IMR-90 (cell line): ENCODE measurements at regions not wholly inside any gene's neighbourhood (a gene's known extent, or its start where the extent isn't known, plus 50 kb on each side); places are given as distances from the start of the nearest gene placed in this dataset.

Source experiments
- ATAC-seq: fragments of 200-7000 bp; cut with Tn5 transposase; 2 replicates; pipeline ENCODE4 v1.9.1; 2020; ENCODE audit warnings: low read depth, mild to moderate bottlenecking, moderate library complexity
- BruUV-seq: library from RNA; stranded (reverse); fragments of 400-500 nt; replicated peaks from 2 replicates; lab custom pipeline; 2021; lab: Mats Ljungman, UMichigan
- CTCF ChIA-PET: fragments of 300-600 bp; formaldehyde crosslinking; extraction: SDS; loops from one replicate; lab custom pipeline; 2021; ENCODE audit warnings: antibody characterized with exemption; lab: Yijun Ruan, JAX
- POLR2A ChIA-PET: fragments of 300-600 bp; sonication (Branson Sonifier 250); formaldehyde crosslinking; loops from one replicate; lab custom pipeline; 2022; ENCODE audit warnings: antibody characterized with exemption; ENCODE audit not compliant: unreplicated experiment; lab: Charles Lee
- DNase-seq: peaks from one replicate; pipeline ENCODE4 v3.0.0; 2013
- H2AFZ ChIP-seq: replicated peaks from 2 replicates; pipeline ENCODE3; 2013; ENCODE audit warnings: low read length, mild to moderate bottlenecking; ENCODE audit not compliant: poor library complexity
- H2AK5ac ChIP-seq: 2 replicates; pipeline ENCODE4 v1.6.1; 2013; ENCODE audit warnings: low read depth, low read length, inconsistent platforms
- H2AK9ac ChIP-seq: replicated peaks from 2 replicates; pipeline ENCODE3; 2013; ENCODE audit warnings: mild to moderate bottlenecking, low read depth, low read length, moderate library complexity; ENCODE audit not compliant: poor library complexity
- H2BK120ac ChIP-seq: 2 replicates; pipeline ENCODE4 v1.6.1; 2013; ENCODE audit warnings: low read depth, low read length, inconsistent platforms
- H2BK15ac ChIP-seq: 3 replicates; pipeline ENCODE4 v1.6.1; 2013; ENCODE audit warnings: low read depth, low read length, inconsistent platforms
- H2BK20ac ChIP-seq: 2 replicates; pipeline ENCODE4 v1.6.1; 2013; ENCODE audit warnings: low read depth, mild to moderate bottlenecking, inconsistent platforms, low read length, moderate library complexity
- H2BK5ac ChIP-seq: 2 replicates; pipeline ENCODE4 v1.6.1; 2013; ENCODE audit warnings: mild to moderate bottlenecking, low read depth, low read length, inconsistent platforms; ENCODE audit not compliant: poor library complexity, severe bottlenecking
- H3K14ac ChIP-seq: replicated peaks from 2 replicates; pipeline ENCODE4 v1.6.1; 2013; ENCODE audit warnings: low read depth, low read length, inconsistent platforms
- H3K18ac ChIP-seq: 2 replicates; pipeline ENCODE4 v1.6.1; 2013; ENCODE audit warnings: low read depth, low read length, control low read depth
- H3K23ac ChIP-seq: 2 replicates; pipeline ENCODE4 v1.6.1; 2013; ENCODE audit warnings: low read depth, low read length, inconsistent platforms
- H3K27ac ChIP-seq: 2 replicates; pipeline ENCODE4 v1.5.1; 2013; ENCODE audit warnings: mild to moderate bottlenecking, control low read depth, low read length; ENCODE audit not compliant: insufficient read depth
- H3K27me3 ChIP-seq: 2 replicates; pipeline ENCODE4 v1.6.1; 2013; ENCODE audit warnings: low read length; ENCODE audit not compliant: control insufficient read depth, insufficient read depth
- H3K36me3 ChIP-seq: 2 replicates; pipeline ENCODE4 v1.6.1; 2013; ENCODE audit warnings: low read length, mixed read lengths; ENCODE audit not compliant: control insufficient read depth, insufficient read depth
- H3K4ac ChIP-seq: 2 replicates; pipeline ENCODE4 v1.6.1; 2013; ENCODE audit warnings: low read depth, low read length, inconsistent platforms
- H3K4me1 ChIP-seq: 2 replicates; pipeline ENCODE4 v1.6.1; 2013; ENCODE audit warnings: low read length, mixed read lengths; ENCODE audit not compliant: control insufficient read depth, insufficient read depth
- H3K4me2 ChIP-seq: 2 replicates; pipeline ENCODE4 v1.6.1; 2013; ENCODE audit warnings: low read depth, mild to moderate bottlenecking, control low read depth, low read length, moderate library complexity
- H3K4me3 ChIP-seq: 2 replicates; pipeline ENCODE4 v1.5.1; 2013; ENCODE audit warnings: low read depth, mild to moderate bottlenecking, control low read depth, low read length, moderate library complexity; ENCODE audit not compliant: insufficient read depth
- H3K56ac ChIP-seq: 2 replicates; pipeline ENCODE4 v1.6.1; 2013; ENCODE audit warnings: low read length, inconsistent platforms; ENCODE audit not compliant: insufficient read depth; ENCODE audit errors: extremely low read depth
- H3K79me1 ChIP-seq, 2 experiments: 2 replicates each; pipeline ENCODE4 v1.6.1; 2013; ENCODE audit warnings: low read length in 2 of 2, inconsistent platforms in 1 of 2, low read depth in 1 of 2
- H3K9ac ChIP-seq: 2 replicates; pipeline ENCODE4 v1.6.1; 2013; ENCODE audit warnings: low read depth, low read length, control low read depth
- H3K9me1 ChIP-seq: 2 replicates; pipeline ENCODE4 v1.6.1; 2013; ENCODE audit warnings: low read length, inconsistent platforms; ENCODE audit not compliant: insufficient read depth
- H3K9me3 ChIP-seq: 2 replicates; pipeline ENCODE4 v1.6.1; 2013; ENCODE audit warnings: low read length; ENCODE audit not compliant: control insufficient read depth, insufficient read depth
- H4K20me1 ChIP-seq: 2 replicates; pipeline ENCODE4 v1.6.1; 2013; ENCODE audit warnings: low read length, inconsistent platforms; ENCODE audit not compliant: insufficient read depth
- H4K5ac ChIP-seq: 2 replicates; pipeline ENCODE4 v1.6.1; 2013; ENCODE audit warnings: mild to moderate bottlenecking, low read depth, low read length, control low read depth
- H4K8ac ChIP-seq, 2 experiments: 2 replicates each; pipeline ENCODE4 v1.6.1; 2013; ENCODE audit warnings: low read depth in 2 of 2, low read length in 2 of 2, control low read depth in 1 of 2, inconsistent platforms in 1 of 2
- H4K91ac ChIP-seq: 2 replicates; pipeline ENCODE4 v1.6.1; 2013; ENCODE audit warnings: low read depth, low read length, inconsistent platforms; ENCODE audit not compliant: insufficient read depth
- CEBPB ChIP-seq: IDR thresholded peaks from 2 replicates; pipeline ENCODE4 v1.6.1; 2012; ENCODE audit warnings: low read depth, low read length, improper control_type of control experiment
- NFE2L2 ChIP-seq: fragments of 150-350 bp; IDR thresholded peaks from 2 replicates; pipeline ENCODE4 v1.6.1; 2016; ENCODE audit warnings: low read depth, mild to moderate bottlenecking, low read length
- WGBS, 2 experiments: methylation state at CpG; one replicate each; pipeline versions ENCODE4 v1.1.5 to v1.1.7; 2013; ENCODE audit warnings: missing lambda C conversion rate in 2 of 2; ENCODE audit not compliant: insufficient read length in 1 of 2; ENCODE audit errors: extremely low coverage in 2 of 2; 5-methylcytosine and 5-hydroxymethylcytosine counted together
- dilution Hi-C: fragments of 300-500 bp; cut with HindIII; formaldehyde crosslinking; loops from one replicate; pipeline ENCODE4 v1.14.3; 2018; ENCODE audit warnings: low sequenced_read_pairs; ENCODE audit not compliant: unreplicated experiment
- in situ Hi-C: fragments of 300-500 bp; cut with MboI; formaldehyde crosslinking; loops from 3 replicates; pipeline ENCODE4 v1.14.3; 2019; ENCODE audit warnings: low sequenced_read_pairs, inconsistent platforms, mixed read lengths
- intact Hi-C: fragments of 100-400 bp; cut with micrococcal nuclease; formaldehyde crosslinking; loops from 2 replicates; pipeline ENCODE4 v1.10.0; 2022

GRCh38 chr6:101083533-101084175, 202.5 kb upstream of the ASCC3 start:
- Histone ChIP-seq H3K18ac (peak overlapping the region; percentile 64; the same call in 1 of the 2 replicates), H4K20me1 (no peaks in the 10 kb centered on the region), H3K27me3 (no peaks in the 10 kb centered on the region), H3K9ac (no peak overlapping the region), H3K9me3 (peaks cover 2% of the 10 kb centered on the region; the same call in 1 of the 2 replicates), H2AK5ac (no peak overlapping the region), H3K4ac (no peak overlapping the region), H3K56ac (peak overlapping the region; percentile 21; the same call in 1 of the 2 replicates), H3K4me2 (peak overlapping the region; percentile 54; the same call in 1 of the 2 replicates), H2BK15ac (no peak overlapping the region), H4K8ac (peak overlapping the region; percentile 19 to 54; a peak in 1 of 4 replicates), H3K4me1 (peaks cover 4% of the 10 kb centered on the region; the same call in 1 of the 2 replicates), H2BK120ac (peak overlapping the region; percentile 37), H4K91ac (no peak overlapping the region), H2AK9ac (no peak overlapping the region), H2BK5ac (peak overlapping the region; percentile 93), H3K36me3 (no peaks in the 10 kb centered on the region), H3K14ac (no peak overlapping the region), H3K27ac (no peak overlapping the region), H2BK20ac (peak overlapping the region; percentile 66), H2AFZ (no peak overlapping the region), H4K5ac (no peak overlapping the region; the same call in 1 of the 2 replicates), H3K4me3 (no peak overlapping the region), H3K23ac (no peak overlapping the region), H3K79me1 (no peaks in the 10 kb centered on the region), H3K9me1 (no peaks in the 10 kb centered on the region)
- TF ChIP-seq CEBPB (0 out of 2 replicates have a peak, but pooled peaks have one; percentile 25), NFE2L2 (no peak)
- intact Hi-C loops: no loop called here
- POLR2A ChIA-PET: no interaction called here
- CTCF ChIA-PET: no interaction called here
- no TSS peak for BruUV-seq
- no CpG with 5 or more reads among the region's 3 CpGs for WGBS, 2 experiments
- dilution Hi-C loops: no loop called here
- DNase-seq: peak; percentile 79
- peak; percentile 63 for ATAC-seq
- in situ Hi-C loops: no loop called here
